ENCODE measurements at regions not wholly inside any gene's neighbourhood (a gene's known extent, or its start where the extent isn't known, plus 50 kb on each side); places are given as distances from the start of the nearest gene placed in this dataset.

- TF ChIP-seq POLR2A (IDR thresholded peaks at IDR 0.05) (no peak), POLR2AphosphoS5 (IDR thresholded peaks at IDR 0.05) (no peak)
- TF ChIP-seq, protein P1, sequence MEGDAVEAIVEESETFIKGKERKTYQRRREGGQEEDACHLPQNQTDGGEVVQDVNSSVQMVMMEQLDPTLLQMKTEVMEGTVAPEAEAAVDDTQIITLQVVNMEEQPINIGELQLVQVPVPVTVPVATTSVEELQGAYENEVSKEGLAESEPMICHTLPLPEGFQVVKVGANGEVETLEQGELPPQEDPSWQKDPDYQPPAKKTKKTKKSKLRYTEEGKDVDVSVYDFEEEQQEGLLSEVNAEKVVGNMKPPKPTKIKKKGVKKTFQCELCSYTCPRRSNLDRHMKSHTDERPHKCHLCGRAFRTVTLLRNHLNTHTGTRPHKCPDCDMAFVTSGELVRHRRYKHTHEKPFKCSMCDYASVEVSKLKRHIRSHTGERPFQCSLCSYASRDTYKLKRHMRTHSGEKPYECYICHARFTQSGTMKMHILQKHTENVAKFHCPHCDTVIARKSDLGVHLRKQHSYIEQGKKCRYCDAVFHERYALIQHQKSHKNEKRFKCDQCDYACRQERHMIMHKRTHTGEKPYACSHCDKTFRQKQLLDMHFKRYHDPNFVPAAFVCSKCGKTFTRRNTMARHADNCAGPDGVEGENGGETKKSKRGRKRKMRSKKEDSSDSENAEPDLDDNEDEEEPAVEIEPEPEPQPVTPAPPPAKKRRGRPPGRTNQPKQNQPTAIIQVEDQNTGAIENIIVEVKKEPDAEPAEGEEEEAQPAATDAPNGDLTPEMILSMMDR (IDR thresholded peaks at IDR 0.05), result no peak
- H3K27ac ChIP-seq, result no peak overlapping the region
- no peaks in the 10 kb centered on the region for H3K27me3 ChIP-seq (replicated peaks; ENCODE audit: insufficient read depth)
- WGBS, result 32% methylated on average over 3 of the region's 3 CpGs
- no peaks in the 10 kb centered on the region for H3K4me1 ChIP-seq (replicated peaks)
- H3K9me3 ChIP-seq, result no peaks in the 10 kb centered on the region
- DNase-seq (ENCODE audit: low spot score), result no peak
- intact Hi-C loops (cut with DNase I), result no loop called here
- no peaks in the 10 kb centered on the region for H3K36me3 ChIP-seq
- H3K4me3 ChIP-seq, result no peak overlapping the region
Observed at GRCh38 chr7:68914006-68914405, 684.3 kb upstream of the AUTS2 start.

DNA sequence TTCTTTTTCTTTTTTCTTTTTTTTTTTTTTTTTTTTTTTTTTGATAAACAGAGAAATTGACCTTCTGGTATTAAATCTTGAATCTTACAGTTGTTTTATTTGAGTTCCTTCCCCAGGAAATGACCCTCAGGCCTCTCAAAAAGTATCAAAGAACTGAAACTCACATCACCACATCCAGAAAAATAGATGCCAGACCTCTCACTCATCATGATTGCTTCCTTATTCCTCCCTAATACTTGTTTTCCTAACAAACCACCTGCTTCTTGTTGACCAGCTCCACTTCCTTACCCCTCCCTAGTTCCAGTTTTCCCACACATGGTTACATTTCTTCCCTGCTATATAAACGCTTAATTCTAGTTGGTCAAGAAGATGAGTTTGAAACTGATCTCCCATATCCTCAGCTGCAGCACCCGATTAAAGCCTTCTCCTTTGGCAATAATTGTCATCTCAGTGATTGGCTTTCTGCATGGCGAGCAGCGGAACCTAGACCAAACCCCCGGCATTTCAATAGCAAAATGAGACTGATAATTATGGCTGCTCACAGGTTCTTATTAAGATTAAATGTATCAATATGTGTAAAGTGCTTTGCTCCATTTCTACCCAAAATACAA lies 681.1 kb upstream of the AUTS2 start:
- Histone ChIP-seq H3K4me1 (replicated peaks) (no peaks in the 10 kb centered on the region), H3K27me3 (replicated peaks; ENCODE audit: insufficient read depth) (no peaks in the 10 kb centered on the region), H3K9me3 (no peaks in the 10 kb centered on the region), H3K36me3 (no peaks in the 10 kb centered on the region), H3K4me3 (no peak overlapping the region), H3K27ac (no peak overlapping the region)
- intact Hi-C loops (cut with DNase I), result no loop called here
- WGBS, result 92% methylated on average over 5 of the region's 5 CpGs
- DNase-seq (ENCODE audit: low spot score), result no peak
- TF ChIP-seq POLR2A (IDR thresholded peaks at IDR 0.05), result no peak

- 100% methylated on average over 2 of the region's 2 CpGs for WGBS
- Histone ChIP-seq H3K4me3 (no peak overlapping the region), H3K36me3 (no peaks in the 10 kb centered on the region), H3K27me3 (replicated peaks; ENCODE audit: insufficient read depth) (peaks cover 2% of the 10 kb centered on the region), H3K4me1 (replicated peaks) (no peaks in the 10 kb centered on the region), H3K9me3 (no peaks in the 10 kb centered on the region), H3K27ac (no peak overlapping the region)
- TF ChIP-seq POLR2A (IDR thresholded peaks at IDR 0.05), result no peak
- TF ChIP-seq, protein P1 (IDR thresholded peaks at IDR 0.05), result no peak
- no peak for DNase-seq (ENCODE audit: low spot score)
- intact Hi-C loops (cut with DNase I), result no loop called here
Observed at GRCh38 chr7:68918621-68919020, 679.7 kb upstream of the AUTS2 start.

- intact Hi-C loops (cut with DNase I), result no loop called here
- H3K4me3 ChIP-seq, result no peak overlapping the region
- H3K27ac ChIP-seq, result no peak overlapping the region
- peaks cover 2% of the 10 kb centered on the region for H3K27me3 ChIP-seq (replicated peaks; ENCODE audit: insufficient read depth)
- 15% methylated on average over 8 of the region's 8 CpGs for WGBS
- no peaks in the 10 kb centered on the region for H3K9me3 ChIP-seq
- H3K4me1 ChIP-seq (replicated peaks), result no peaks in the 10 kb centered on the region
- no peaks in the 10 kb centered on the region for H3K36me3 ChIP-seq
- DNase-seq (ENCODE audit: low spot score), result no peak
- TF ChIP-seq, protein P1 (IDR thresholded peaks at IDR 0.05), result no peak
- no peak for TF ChIP-seq POLR2AphosphoS5 (IDR thresholded peaks at IDR 0.05)
- no peak for TF ChIP-seq POLR2A (IDR thresholded peaks at IDR 0.05)
Observed at GRCh38 chr7:68922850-68923249, 675.4 kb upstream of the AUTS2 start.

DNA sequence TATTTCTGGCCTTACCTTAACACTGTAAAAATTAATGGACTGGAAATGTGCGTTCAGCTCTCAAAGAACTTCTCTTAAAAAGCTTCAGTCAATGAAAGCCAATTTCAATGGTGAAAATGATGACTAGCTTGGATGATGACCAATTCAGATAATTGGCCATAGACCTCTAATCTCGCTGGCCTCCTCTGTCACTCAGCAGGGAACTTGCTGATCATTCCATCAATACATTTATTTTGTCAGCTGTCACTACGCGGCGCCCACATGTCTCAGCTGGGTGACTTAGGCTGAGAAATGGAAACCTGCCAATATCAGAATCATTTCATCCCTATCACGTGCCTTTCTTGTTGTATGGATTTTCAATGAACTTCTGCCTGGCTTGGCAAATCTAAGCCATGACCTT lies 673.0 kb upstream of the AUTS2 start:
- H3K36me3 ChIP-seq, result no peaks in the 10 kb centered on the region
- TF ChIP-seq POLR2A (IDR thresholded peaks at IDR 0.05) (no peak), POLR2AphosphoS5 (IDR thresholded peaks at IDR 0.05) (no peak)
- TF ChIP-seq, protein P1 (IDR thresholded peaks at IDR 0.05), result no peak
- no peaks in the 10 kb centered on the region for H3K9me3 ChIP-seq
- no peak for DNase-seq (ENCODE audit: low spot score)
- no peak overlapping the region for H3K27ac ChIP-seq
- H3K4me3 ChIP-seq, result no peak overlapping the region
- H3K27me3 ChIP-seq (replicated peaks; ENCODE audit: insufficient read depth), result peaks cover 2% of the 10 kb centered on the region
- intact Hi-C loops (cut with DNase I), result no loop called here
- WGBS, result 60% methylated on average over 6 of the region's 6 CpGs
- H3K4me1 ChIP-seq (replicated peaks), result no peaks in the 10 kb centered on the region
